AG09309 (cell line): ENCODE measurements at regions not wholly inside any gene's neighbourhood (a gene's known extent, or its start where the extent isn't known, plus 50 kb on each side); places are given as distances from the start of the nearest gene placed in this dataset.

Experiments
- DNase-seq: peaks from one replicate; pipeline ENCODE4 v3.0.0-alpha.2; 2010; ENCODE audit warnings: low read depth
- H3K4me3 ChIP-seq: 2 replicates; pipeline ENCODE4 v1.5.1; 2011; ENCODE audit warnings: mild to moderate bottlenecking, low read depth, low read length, moderate library complexity; ENCODE audit not compliant: control insufficient read depth
- CTCF ChIP-seq: IDR thresholded peaks from 2 replicates; pipeline ENCODE4 v1.5.1; 2011; ENCODE audit warnings: mild to moderate bottlenecking, low read depth, low read length, inconsistent platforms; ENCODE audit not compliant: insufficient read depth, control insufficient read depth; ENCODE audit errors: missing control alignments

DNA sequence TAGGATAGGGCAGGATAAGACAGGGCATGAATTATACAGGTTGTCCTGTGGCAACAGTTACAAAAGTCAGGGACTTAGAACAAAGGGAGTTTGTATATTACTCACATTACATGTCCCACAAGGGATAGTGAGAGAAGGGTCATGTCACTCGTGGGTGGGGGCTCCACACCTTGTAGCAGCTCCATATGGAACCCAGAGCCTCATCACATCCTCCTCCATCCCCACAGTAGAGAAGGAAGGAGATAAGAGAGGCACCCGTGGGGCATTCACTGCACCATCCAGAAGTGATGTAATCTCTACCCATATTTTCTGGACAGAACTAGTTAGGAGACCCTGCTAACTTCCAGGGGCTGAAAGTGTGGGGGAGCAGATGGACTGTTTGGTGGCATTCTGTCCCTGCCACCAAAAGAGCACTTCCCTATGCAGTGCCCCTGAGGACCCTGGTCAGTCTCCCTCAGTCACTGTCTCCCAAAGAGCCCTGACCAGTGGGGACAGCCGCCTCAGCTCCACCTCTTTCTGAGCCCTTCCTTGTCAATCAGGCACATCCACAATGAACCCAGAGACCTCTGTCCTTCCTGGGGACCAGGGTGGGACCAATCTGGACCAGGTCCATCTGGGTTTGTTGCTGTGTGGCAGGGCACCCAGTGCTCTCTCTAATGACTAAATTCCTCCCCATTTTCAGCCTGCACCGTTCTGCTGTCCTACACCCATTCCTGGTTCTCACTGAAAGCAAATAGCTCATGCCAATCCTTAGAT lies 154.8 kb upstream of the ETV3 start:
- TF ChIP-seq CTCF = no peak
- H3K4me3 ChIP-seq = no peak overlapping the region
- DNase-seq = no peak

DNA sequence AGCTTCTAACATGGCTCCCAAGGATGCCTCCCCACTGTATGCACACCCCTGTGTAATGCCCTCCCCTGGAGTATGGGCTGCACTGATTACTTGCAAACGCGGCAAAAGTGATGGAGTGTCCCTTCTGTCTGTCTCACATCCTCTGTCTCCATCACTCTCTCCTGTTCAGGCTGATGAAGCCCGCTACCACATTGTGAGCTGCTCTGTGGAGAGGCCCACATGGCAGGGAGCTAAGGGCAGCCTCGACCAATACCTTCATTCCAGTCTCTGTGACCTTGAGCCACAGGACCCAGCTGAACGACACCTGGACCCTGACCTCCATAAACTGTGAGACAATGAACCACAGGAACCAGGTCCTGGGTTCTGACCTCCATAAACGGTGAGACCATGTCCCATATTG lies 154.1 kb upstream of the ETV3 start:
- DNase-seq = no peak
- TF ChIP-seq CTCF = no peak
- no peak overlapping the region for H3K4me3 ChIP-seq

GRCh38 chr1:157291083-157291482 lies 152.9 kb upstream of the ETV3 start:
- H3K4me3 ChIP-seq = no peak overlapping the region
- no peak for TF ChIP-seq CTCF
- DNase-seq = no peak

GRCh38 chr1:157289424-157290105 lies 151.4 kb upstream of the ETV3 start:
- DNase-seq = no peak
- TF ChIP-seq CTCF = no peak
- H3K4me3 ChIP-seq = no peak overlapping the region

- TF ChIP-seq CTCF = no peak
- H3K4me3 ChIP-seq = no peak overlapping the region
- no peak for DNase-seq
Observed at GRCh38 chr1:157288996-157289395, 150.8 kb upstream of the ETV3 start.

DNA sequence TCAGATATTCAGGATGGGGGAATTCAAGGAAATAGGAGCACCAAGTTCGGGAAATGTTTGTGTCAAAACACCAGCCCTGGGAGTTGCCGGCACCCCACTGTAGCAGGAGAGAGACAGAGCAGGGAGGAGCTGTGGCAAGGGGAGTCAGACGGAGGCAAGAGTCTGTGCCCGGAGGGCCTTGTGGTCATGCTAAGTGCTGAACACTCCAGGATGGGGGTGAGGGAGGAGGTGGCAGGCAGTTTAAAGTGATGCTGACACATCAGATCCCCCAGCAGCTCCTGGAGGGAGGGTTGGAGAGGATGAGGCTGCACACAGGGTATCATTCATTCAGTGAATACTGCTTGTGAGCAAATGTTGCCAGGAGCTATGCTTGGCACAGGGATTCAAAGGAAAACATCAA lies 150.3 kb upstream of the ETV3 start:
- TF ChIP-seq CTCF = no peak
- H3K4me3 ChIP-seq = no peak overlapping the region
- no peak for DNase-seq
